ENCODE measurements at regions not wholly inside any gene's neighbourhood (a gene's known extent, or its start where the extent isn't known, plus 50 kb on each side); places are given as distances from the start of the nearest gene placed in this dataset.

GRCh38 chr4:57911203-57911602 lies 801.0 kb upstream of the IGFBP7 start:
- H3K27me3 ChIP-seq (replicated peaks in 1 of 2; ENCODE audit: control insufficient read depth in 2 of 2, insufficient read depth in 2 of 2, low read length in 1 of 2), result no peaks in the 10 kb centered on the region
- no peak overlapping the region for H3K4me3 ChIP-seq
- no peaks in the 10 kb centered on the region for H4K20me1 ChIP-seq (ENCODE audit: control insufficient read depth, insufficient read depth)
- FAIRE-seq (no peak), ATAC-seq (no peak), DNase-seq (ENCODE audit: low read depth, low spot score) (no peak)
- H3K4me1 ChIP-seq (ENCODE audit: control insufficient read depth, insufficient read depth, low read length), result no peaks in the 10 kb centered on the region
- TF ChIP-seq SMAD5 (IDR thresholded peaks at IDR 0.05; ENCODE audit: low read depth) (no peak), CHD4 (IDR thresholded peaks at IDR 0.05) (no peak), SIX5 (IDR thresholded peaks at IDR 0.05; ENCODE audit: low read depth, low read length, severe bottlenecking) (no peak), RAD51 (IDR thresholded peaks at IDR 0.05) (no peak), NBN (IDR thresholded peaks at IDR 0.05) (no peak), ATF2 (IDR thresholded peaks at IDR 0.05; ENCODE audit: low read length) (no peak), ZNF207 (IDR thresholded peaks at IDR 0.05; ENCODE audit: borderline replicate concordance) (no peak), POLR2A (IDR thresholded peaks at IDR 0.05; ENCODE audit: low read depth, low read length) (no peak), SMARCA5 (IDR thresholded peaks at IDR 0.05) (no peak), MYC (IDR thresholded peaks at IDR 0.05; ENCODE audit: insufficient read depth, insufficient read length, insufficient replicate concordance, low read length, severe bottlenecking) (no peak), HCFC1 (IDR thresholded peaks at IDR 0.05; ENCODE audit: low read length) (no peak), CBX3 (IDR thresholded peaks at IDR 0.05; ENCODE audit: borderline replicate concordance, low read depth) (no peak)
- ChIA-PET RAD21 (ENCODE audit: unreplicated experiment) (no interaction called here), CTCF (no interaction called here), SMC1A (ENCODE audit: uncharacterized antibody, unreplicated experiment) (interaction anchor here (1.3 kb wide), 1 partner anchor 34 kb away, joined by 3 read pairs; no protein-coding TSS in a partner anchor), POLR2A (interaction anchor here (0.7 kb wide), 1 partner anchor 22 kb away, joined by 3 read pairs; no protein-coding TSS in a partner anchor)
- no peaks in the 10 kb centered on the region for H3K9me3 ChIP-seq (replicated peaks; ENCODE audit: control insufficient read depth, insufficient read depth, low read length)
- BruUV-seq (replicated peaks), result no TSS peak
- no peak overlapping the region for H3K27ac ChIP-seq (ENCODE audit: control insufficient read depth, insufficient read depth)
- in situ Hi-C loops (cut with MboI), result no loop called here
- H3K9ac ChIP-seq (ENCODE audit: control insufficient read depth, insufficient read depth, low read length), result no peak overlapping the region
- H3K4me2 ChIP-seq (ENCODE audit: control insufficient read depth, insufficient read depth), result no peak overlapping the region
- intact Hi-C loops (cut with micrococcal nuclease; ENCODE audit: unreplicated experiment), result no loop called here
- H3K36me3 ChIP-seq (ENCODE audit: control insufficient read depth in 2 of 2, insufficient read depth in 2 of 2, low read length in 1 of 2), result no peaks in the 10 kb centered on the region
- H2AFZ ChIP-seq (ENCODE audit: control insufficient read depth, low read depth, low read length), result no peak overlapping the region
- H3K79me2 ChIP-seq (ENCODE audit: control insufficient read depth, insufficient read depth, low read length), result no peaks in the 10 kb centered on the region

Measured in GM12878 (cell line).